ENCODE measurements at regions not wholly inside any gene's neighbourhood (a gene's known extent, or its start where the extent isn't known, plus 50 kb on each side); places are given as distances from the start of the nearest gene placed in this dataset.
A peak's percentile ranks its signal among the peaks of the same experiment; 100 is the strongest.

DNA sequence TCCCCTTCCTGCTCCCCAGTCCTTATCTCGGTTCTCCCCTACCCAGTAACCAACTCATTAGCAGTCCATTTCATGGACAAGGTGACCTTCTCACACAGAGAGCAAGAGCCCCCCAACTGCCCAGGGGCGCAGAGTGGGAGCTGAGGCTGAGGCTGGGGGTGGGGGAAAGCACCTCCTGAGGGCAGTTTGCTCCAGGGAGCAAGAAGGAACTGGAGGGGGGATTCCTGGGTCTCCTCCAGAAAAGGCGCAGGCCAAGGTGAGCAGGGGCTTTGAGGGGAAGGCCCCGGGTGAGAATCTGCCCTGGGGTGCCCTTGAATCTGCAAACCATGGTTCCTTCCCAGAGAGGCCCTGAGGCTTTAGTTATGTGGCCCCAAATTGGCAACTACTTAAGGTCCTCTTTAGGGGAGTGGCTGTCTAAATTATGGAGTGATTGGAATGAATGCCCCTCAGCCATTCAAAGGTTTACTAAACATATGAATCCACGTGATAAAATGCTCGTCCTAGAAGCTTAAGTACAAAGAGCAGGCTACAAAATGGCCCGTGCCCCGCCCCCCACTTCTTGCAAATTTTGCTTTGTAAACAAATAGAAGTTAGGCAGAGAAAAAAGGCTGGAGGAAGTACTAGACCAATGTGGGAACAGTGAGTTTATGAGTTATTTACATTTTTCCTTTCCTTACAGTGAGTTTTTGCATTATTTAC lies 123.5 kb upstream of the HS6ST1 start (continued):
- TF ChIP-seq CREBL2 (CRISPR knock-in tag; IDR thresholded peaks at IDR 0.05; ENCODE audit: borderline replicate concordance), result no peak
- no peak for TF ChIP-seq SATB2 (CRISPR knock-in tag; IDR thresholded peaks at IDR 0.05)
- TF ChIP-seq SOX6 (IDR thresholded peaks at IDR 0.05), result no peak
- TF ChIP-seq SOX6 (CRISPR knock-in tag; IDR thresholded peaks at IDR 0.05), result peak; percentile 44; the same call in 1 of the 2 replicates
- no peak for TF ChIP-seq ISX (CRISPR knock-in tag; conservative IDR thresholded peaks at IDR 0.05)
- TF ChIP-seq ZBTB7B (CRISPR knock-in tag; IDR thresholded peaks at IDR 0.05), result no peak
- no peak for TF ChIP-seq FIP1L1 (IDR thresholded peaks at IDR 0.05; ENCODE audit: borderline replicate concordance, insufficient read depth, low read depth, low read length)
- TF ChIP-seq ZNF672 (CRISPR knock-in tag; IDR thresholded peaks at IDR 0.05), result no peak
- TF ChIP-seq FLYWCH1 (CRISPR knock-in tag; IDR thresholded peaks at IDR 0.05), result no peak
- no peak for TF ChIP-seq NBN (conservative IDR thresholded peaks at IDR 0.05)
- no peak for TF ChIP-seq ZNF839 (CRISPR knock-in tag; IDR thresholded peaks at IDR 0.05; ENCODE audit: borderline replicate concordance)
- no peak for TF ChIP-seq RFX1 (IDR thresholded peaks at IDR 0.05)
- TF ChIP-seq CREB3 (CRISPR knock-in tag; IDR thresholded peaks at IDR 0.05), result no peak

DNA sequence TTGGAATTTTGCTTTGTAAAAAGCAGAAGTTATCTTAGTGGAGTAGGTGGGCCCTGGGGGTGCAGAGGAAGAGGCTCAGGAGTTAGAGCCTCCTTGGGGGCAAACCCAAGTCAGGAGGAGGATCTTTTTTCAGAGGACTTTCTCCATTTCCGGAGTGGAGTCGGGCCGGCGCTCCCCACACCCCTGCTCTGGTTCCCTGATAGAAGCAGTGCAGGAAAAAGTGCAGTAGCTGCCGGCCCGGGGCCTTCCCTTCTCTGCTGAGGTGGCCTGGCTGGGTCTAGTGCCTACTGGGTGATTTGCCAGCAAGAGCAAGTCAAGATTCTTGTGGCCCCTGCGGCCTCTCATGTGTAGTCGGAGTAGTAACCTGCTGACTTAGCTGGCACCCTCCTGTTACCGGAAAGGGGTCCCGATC lies 124.2 kb upstream of the HS6ST1 start:
- FAIRE-seq (no peak), ATAC-seq (peak; percentile 16; the same call in 2 of the 3 replicates), DNase-seq (ENCODE audit: low spot score) (no peak)
- no peaks in the 10 kb centered on the region for H3K79me2 ChIP-seq (ENCODE audit: insufficient read depth, low read length)
- H4K20me1 ChIP-seq (ENCODE audit: insufficient read depth, low read length), result no peaks in the 10 kb centered on the region
- ChIA-PET CTCF (ENCODE audit: low intra/inter-chr PET ratio, low total read pairs) (no interaction called here), POLR2A (no interaction called here)
- H3K27ac ChIP-seq (ENCODE audit: extremely low read length, insufficient read depth, low read length), result no peak overlapping the region
- H3K4me2 ChIP-seq (ENCODE audit: low read depth, low read length), result peak overlapping the region; percentile 54
- intact Hi-C loops (cut with micrococcal nuclease; ENCODE audit: unreplicated experiment) (no loop called here), in situ Hi-C loops (cut with HindIII; ENCODE audit: extremely low pct_ligation_motif_present, low pct_unique_long_range_greater_than_20kb) (no loop called here)
- no peak for TF ChIP-seq ZNF792 (CRISPR knock-in tag; IDR thresholded peaks at IDR 0.05)
- TF ChIP-seq ZKSCAN5 (CRISPR knock-in tag; IDR thresholded peaks at IDR 0.05), result no peak
- 0 out of 2 replicates have a peak, but pooled peaks have one; percentile 12 for TF ChIP-seq PHF21A (CRISPR knock-in tag; IDR thresholded peaks at IDR 0.05)
- no peak for TF ChIP-seq ZFP62 (CRISPR knock-in tag; IDR thresholded peaks at IDR 0.05)
- WGBS (ENCODE audit: low lambda C conversion rate), result 46% methylated on average over 10 of the region's 10 CpGs
- peaks cover 21% of the 10 kb centered on the region for H3K4me1 ChIP-seq (ENCODE audit: insufficient read depth, low read length)
- peak overlapping the region in 1 of 3 experiments; percentile 15; a peak in 1 of 6 replicates for H3K4me3 ChIP-seq (replicated peaks in 1 of 3; ENCODE audit: insufficient read depth in 1 of 3, low read depth in 2 of 3, low read length in 3 of 3)
- H3K27me3 ChIP-seq (ENCODE audit: control insufficient read depth in 1 of 2, insufficient read depth in 2 of 2, low read length in 2 of 2), result peaks cover 2 to 3% of the 10 kb centered on the region in 2 experiments; a peak in 2 of 5 replicates
- no peaks in the 10 kb centered on the region for H3K36me3 ChIP-seq (replicated peaks in 1 of 2; ENCODE audit: control insufficient read depth in 1 of 2, insufficient read depth in 2 of 2, low read length in 2 of 2)
- no peaks in the 10 kb centered on the region for H3K9me3 ChIP-seq (ENCODE audit: low read length)
- no peak overlapping the region for H3K9ac ChIP-seq (ENCODE audit: insufficient read depth, low read depth, low read length)
- BruUV-seq (replicated peaks), result no TSS peak
- no peak overlapping the region for H2AFZ ChIP-seq (ENCODE audit: low read length)
